22Rv1 (cell line): ENCODE measurements at regions not wholly inside any gene's neighbourhood (a gene's known extent, or its start where the extent isn't known, plus 50 kb on each side); places are given as distances from the start of the nearest gene placed in this dataset.

Source experiments
- CTCF ChIP-seq: fragments of 450-650 bp; IDR thresholded peaks from 2 replicates; pipeline ENCODE4 v1.5.1; 2017; ENCODE audit warnings: mild to moderate bottlenecking
- ZFX ChIP-seq: fragments of 450-650 bp; IDR thresholded peaks from 2 replicates; pipeline ENCODE4 v1.6.1; 2017; ENCODE audit warnings: antibody characterized with exemption, borderline replicate concordance

DNA sequence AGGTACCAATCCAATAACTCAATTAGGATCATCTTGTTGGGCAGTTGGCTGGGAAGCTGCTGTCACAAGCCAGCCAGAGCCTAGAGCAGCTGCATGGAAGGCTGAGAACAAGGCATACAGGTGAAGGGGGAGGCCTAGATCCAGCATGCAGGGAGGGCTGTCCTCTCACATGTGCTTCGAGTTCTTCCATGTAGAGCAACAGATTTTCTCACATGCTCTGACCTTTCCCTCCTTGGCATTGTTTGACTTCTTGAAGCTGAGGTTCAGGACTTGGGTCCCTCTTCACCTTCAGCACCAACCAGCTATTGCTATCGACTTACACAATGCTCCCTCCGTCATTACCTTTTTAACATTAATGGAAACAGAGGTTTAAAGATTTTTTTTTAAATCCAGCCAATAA is 257.7 kb downstream of the ATG4C start:
- TF ChIP-seq CTCF, result no peak
- no peak for TF ChIP-seq ZFX
